Stimulated activated CD4-positive, alpha-beta T cell treated with anti-CD3 and anti-CD28 coated beads, Interleukin-12 subunit alpha, Interleukin-12 subunit beta, amount 100 ng/mL, for 24 hours (primary cell): ENCODE measurements at regions not wholly inside any gene's neighbourhood (a gene's known extent, or its start where the extent isn't known, plus 50 kb on each side); places are given as distances from the start of the nearest gene placed in this dataset.

Experiments used
- DNase-seq, 2 experiments: peaks; one replicate each; pipeline ENCODE4 v3.0.0-alpha.2; 2020; ENCODE audit warnings: low read depth in 2 of 2

GRCh38 chr12:85747941-85748495 is 88.2 kb downstream of the RASSF9 start:
- DNase-seq: no peak
